Sigmoid colon (tissue), 4 donors: ENCODE measurements at regions not wholly inside any gene's neighbourhood (a gene's known extent, or its start where the extent isn't known, plus 50 kb on each side); places are given as distances from the start of the nearest gene placed in this dataset.

Experiments used
- CTCF ChIP-seq, 4 experiments: fragments of 450-650 bp in 3 of 4; fragments of 200-600 bp in 1 of 4; IDR thresholded peaks; one replicate each; pipeline ENCODE4 v1.5.1; 2016 to 2019; ENCODE audit warnings: antibody characterized with exemption in 4 of 4, mild to moderate bottlenecking in 3 of 4, moderate library complexity in 2 of 4
- EP300 ChIP-seq, 4 donors: sonication (generic); formaldehyde crosslinking; IDR thresholded peaks; one replicate each; pipeline ENCODE4 v1.6.1; 2017; ENCODE audit warnings: antibody characterized with exemption in 4 of 4
- POLR2A ChIP-seq, 2 donors: fragments of 450-650 bp; IDR thresholded peaks; one replicate each; pipeline ENCODE4 v1.6.1; 2016; ENCODE audit warnings: antibody characterized with exemption in 2 of 2, mild to moderate bottlenecking in 2 of 2, moderate library complexity in 2 of 2

- TF ChIP-seq CTCF (IDR thresholded peaks at IDR 0.05) (no peak), POLR2A (IDR thresholded peaks at IDR 0.05) (no peak), EP300 (IDR thresholded peaks at IDR 0.05) (no peak)
These were observed 95.3 kb downstream of the AREG start for GRCh38 chr4:74540193-74540592.
